Mesendoderm (in vitro differentiated cells): ENCODE measurements at regions not wholly inside any gene's neighbourhood (a gene's known extent, or its start where the extent isn't known, plus 50 kb on each side); places are given as distances from the start of the nearest gene placed in this dataset.

Source experiments
- DNase-seq: peaks from one replicate; pipeline ENCODE4 v3.0.0; 2013
- H2AK5ac ChIP-seq: 2 replicates; pipeline ENCODE4 v1.6.1; 2013; ENCODE audit warnings: low read length, inconsistent platforms
- H2BK120ac ChIP-seq: 2 replicates; pipeline ENCODE4 v1.6.1; 2013; ENCODE audit warnings: low read depth, mild to moderate bottlenecking, low read length, moderate library complexity, mixed read lengths
- H2BK15ac ChIP-seq: replicated peaks from 2 replicates; pipeline ENCODE4 v1.6.1; 2013; ENCODE audit warnings: low read depth, mild to moderate bottlenecking, moderate library complexity
- H2BK5ac ChIP-seq: 2 replicates; pipeline ENCODE4 v1.6.1; 2013; ENCODE audit warnings: low read length, inconsistent platforms
- H3K18ac ChIP-seq: 2 replicates; pipeline ENCODE4 v1.6.1; 2013; ENCODE audit warnings: mild to moderate bottlenecking, low read length, mixed read lengths
- H3K23ac ChIP-seq: one replicate; pipeline ENCODE4 v1.6.1; 2013; ENCODE audit warnings: low read length
- H3K27ac ChIP-seq: 2 replicates; pipeline ENCODE4 v1.5.1; 2013; ENCODE audit warnings: low read depth, mild to moderate bottlenecking, inconsistent platforms, low read length, moderate library complexity
- H3K27me3 ChIP-seq: 2 replicates; pipeline ENCODE4 v1.6.1; 2013; ENCODE audit warnings: low read length, control low read depth, mild to moderate bottlenecking, inconsistent platforms; ENCODE audit not compliant: insufficient read depth, poor library complexity
- H3K36me3 ChIP-seq: 2 replicates; pipeline ENCODE4 v1.6.1; 2013; ENCODE audit warnings: low read length, inconsistent platforms; ENCODE audit not compliant: control insufficient read depth, insufficient read depth
- H3K4ac ChIP-seq: one replicate; pipeline ENCODE4 v1.6.1; 2013; ENCODE audit warnings: low read depth, mild to moderate bottlenecking, low read length, moderate library complexity
- H3K4me1 ChIP-seq: 2 replicates; pipeline ENCODE4 v1.6.1; 2013; ENCODE audit warnings: low read depth, low read length, inconsistent platforms; ENCODE audit not compliant: control insufficient read depth
- H3K4me2 ChIP-seq: 2 replicates; pipeline ENCODE4 v1.6.1; 2013; ENCODE audit warnings: low read length
- H3K4me3 ChIP-seq: 2 replicates; pipeline ENCODE4 v1.5.1; 2013; ENCODE audit warnings: mild to moderate bottlenecking, low read length
- H3K56ac ChIP-seq: one replicate; pipeline ENCODE4 v1.6.1; 2013; ENCODE audit warnings: low read length
- H3K79me1 ChIP-seq: 2 replicates; pipeline ENCODE4 v1.6.1; 2013; ENCODE audit warnings: low read length, inconsistent platforms
- H3K79me2 ChIP-seq: 2 replicates; pipeline ENCODE4 v1.6.1; 2013; ENCODE audit warnings: mild to moderate bottlenecking, low read length; ENCODE audit not compliant: control insufficient read depth, insufficient read depth
- H3K9ac ChIP-seq: 2 replicates; pipeline ENCODE4 v1.6.1; 2013; ENCODE audit warnings: low read length, inconsistent platforms
- H4K5ac ChIP-seq: one replicate; pipeline ENCODE4 v1.6.1; 2013; ENCODE audit warnings: low read length
- H4K8ac ChIP-seq: one replicate; pipeline ENCODE4 v1.6.1; 2013; ENCODE audit warnings: low read depth, mild to moderate bottlenecking, control low read depth, low read length, moderate library complexity
- WGBS: extraction: QIAGEN DNeasy Blood & Tissue Kit; methylation state at CpG from one replicate; pipeline ENCODE4 v1.1.7; 2013; ENCODE audit warnings: low lambda C conversion rate, missing lambda C conversion rate; ENCODE audit not compliant: insufficient coverage; ENCODE audit errors: extremely low coverage; 5-methylcytosine and 5-hydroxymethylcytosine counted together

- no peak overlapping the region for H3K9ac ChIP-seq
- no peaks in the 10 kb centered on the region for H3K79me2 ChIP-seq
- no peak overlapping the region for H3K27ac ChIP-seq
- H3K4ac ChIP-seq = no peak overlapping the region
- H2AK5ac ChIP-seq = no peak overlapping the region
- H3K27me3 ChIP-seq = no peaks in the 10 kb centered on the region
- H3K36me3 ChIP-seq = no peaks in the 10 kb centered on the region
- no peaks in the 10 kb centered on the region for H3K79me1 ChIP-seq
- no peak overlapping the region for H2BK15ac ChIP-seq
- no peak overlapping the region for H3K23ac ChIP-seq
- no peak overlapping the region for H2BK5ac ChIP-seq
- no peak overlapping the region for H3K18ac ChIP-seq
- no peak overlapping the region for H2BK120ac ChIP-seq
- no peak overlapping the region for H3K56ac ChIP-seq
- DNase-seq = no peak
- no CpG with 5 or more reads among the region's 1 CpG for WGBS
- no peaks in the 10 kb centered on the region for H3K4me1 ChIP-seq
- H3K4me2 ChIP-seq = no peak overlapping the region
- H4K8ac ChIP-seq = no peak overlapping the region
- no peak overlapping the region for H3K4me3 ChIP-seq
- no peak overlapping the region for H4K5ac ChIP-seq
Observed at GRCh38 chr6:19444481-19444880, 392.7 kb upstream of the ID4 start.

- Histone ChIP-seq H2BK120ac (no peak overlapping the region), H4K8ac (no peak overlapping the region), H3K9ac (no peak overlapping the region), H3K36me3 (no peaks in the 10 kb centered on the region), H2BK5ac (no peak overlapping the region), H3K4me3 (no peak overlapping the region), H3K4ac (no peak overlapping the region), H3K56ac (no peak overlapping the region), H3K4me2 (no peak overlapping the region), H3K18ac (no peak overlapping the region), H2AK5ac (no peak overlapping the region), H3K23ac (no peak overlapping the region), H3K79me2 (no peaks in the 10 kb centered on the region), H3K27ac (no peak overlapping the region), H3K79me1 (no peaks in the 10 kb centered on the region), H3K27me3 (no peaks in the 10 kb centered on the region), H4K5ac (no peak overlapping the region), H3K4me1 (no peaks in the 10 kb centered on the region), H2BK15ac (no peak overlapping the region)
- no CpG with 5 or more reads among the region's 3 CpGs for WGBS
- DNase-seq = no peak
Observed at GRCh38 chr6:19446570-19446969, 390.6 kb upstream of the ID4 start.

DNA sequence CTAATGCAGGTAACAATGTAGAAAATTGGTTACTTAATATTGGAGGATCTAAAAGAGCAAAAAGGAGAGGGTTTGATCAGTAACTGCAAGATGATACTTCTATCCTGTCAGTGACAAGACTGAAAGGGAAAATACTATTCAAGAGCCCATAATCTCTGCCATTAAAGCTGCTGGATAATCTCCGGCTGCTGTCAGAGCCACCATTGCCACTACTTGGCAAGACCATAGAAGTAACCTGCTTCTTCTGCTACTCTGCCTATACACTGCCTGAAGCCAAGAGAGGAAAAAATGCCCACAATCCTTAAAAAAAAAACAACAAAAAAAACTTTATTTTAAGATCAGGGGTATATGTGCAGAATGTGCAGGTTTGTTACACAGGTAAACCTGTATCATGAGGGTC is 386.5 kb upstream of the ID4 start:
- Histone ChIP-seq H3K27me3 (no peaks in the 10 kb centered on the region), H4K8ac (no peak overlapping the region), H2BK5ac (no peak overlapping the region), H3K79me1 (no peaks in the 10 kb centered on the region), H3K18ac (no peak overlapping the region), H3K4me2 (no peak overlapping the region), H3K9ac (no peak overlapping the region), H4K5ac (no peak overlapping the region), H3K36me3 (no peaks in the 10 kb centered on the region), H3K79me2 (no peaks in the 10 kb centered on the region), H3K56ac (no peak overlapping the region), H3K4me1 (no peaks in the 10 kb centered on the region), H2BK15ac (no peak overlapping the region), H3K23ac (no peak overlapping the region), H3K4me3 (no peak overlapping the region), H3K27ac (no peak overlapping the region), H2BK120ac (no peak overlapping the region), H2AK5ac (no peak overlapping the region), H3K4ac (no peak overlapping the region)
- DNase-seq = no peak
- no CpG with 5 or more reads among the region's 1 CpG for WGBS

DNA sequence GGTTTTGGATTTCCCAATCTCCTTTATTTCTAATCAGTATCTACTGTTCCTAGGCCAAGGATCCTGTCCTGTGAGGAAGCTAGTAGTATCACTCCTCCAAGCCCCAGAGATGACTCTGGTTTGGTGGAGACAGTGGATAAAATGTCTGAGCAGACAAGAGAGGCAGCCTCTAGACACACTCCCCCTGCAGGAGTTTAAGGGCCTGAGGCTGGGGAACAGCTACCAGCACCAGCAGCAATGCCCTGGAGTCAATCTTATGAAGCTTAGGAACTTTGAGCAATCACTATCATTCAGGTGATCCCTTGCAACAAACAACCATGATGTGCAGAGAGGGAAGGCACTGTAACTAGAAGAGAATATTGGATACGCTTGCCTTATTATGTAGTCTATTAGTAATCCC is 384.7 kb upstream of the ID4 start:
- H2BK15ac ChIP-seq = no peak overlapping the region
- no peaks in the 10 kb centered on the region for H3K27me3 ChIP-seq
- no peaks in the 10 kb centered on the region for H3K79me1 ChIP-seq
- H3K4me1 ChIP-seq = no peaks in the 10 kb centered on the region
- no peak overlapping the region for H2BK5ac ChIP-seq
- H3K4ac ChIP-seq = no peak overlapping the region
- H3K9ac ChIP-seq = no peak overlapping the region
- no peak overlapping the region for H3K27ac ChIP-seq
- no peak overlapping the region for H3K18ac ChIP-seq
- no CpG with 5 or more reads among the region's 1 CpG for WGBS
- no peak overlapping the region for H3K4me2 ChIP-seq
- no peak overlapping the region for H3K56ac ChIP-seq
- DNase-seq = peak; percentile 70
- no peak overlapping the region for H2BK120ac ChIP-seq
- H4K5ac ChIP-seq = no peak overlapping the region
- H3K79me2 ChIP-seq = no peaks in the 10 kb centered on the region
- no peak overlapping the region for H3K23ac ChIP-seq
- H3K4me3 ChIP-seq = no peak overlapping the region
- H4K8ac ChIP-seq = no peak overlapping the region
- no peak overlapping the region for H2AK5ac ChIP-seq
- H3K36me3 ChIP-seq = no peaks in the 10 kb centered on the region

- DNase-seq = no peak
- Histone ChIP-seq H3K36me3 (no peaks in the 10 kb centered on the region), H4K8ac (no peak overlapping the region), H3K4me2 (no peak overlapping the region), H2BK5ac (no peak overlapping the region), H3K79me1 (no peaks in the 10 kb centered on the region), H3K4me1 (no peaks in the 10 kb centered on the region), H3K27ac (no peak overlapping the region), H2BK120ac (no peak overlapping the region), H4K5ac (no peak overlapping the region), H3K23ac (no peak overlapping the region), H3K4ac (no peak overlapping the region), H3K18ac (no peak overlapping the region), H3K27me3 (no peaks in the 10 kb centered on the region), H3K56ac (no peak overlapping the region), H2AK5ac (no peak overlapping the region), H3K4me3 (no peak overlapping the region), H3K79me2 (no peaks in the 10 kb centered on the region), H3K9ac (no peak overlapping the region), H2BK15ac (no peak overlapping the region)
- no CpG with 5 or more reads among the region's 3 CpGs for WGBS
Observed at GRCh38 chr6:19454001-19454720, 383.0 kb upstream of the ID4 start.
